ENCODE measurements at regions not wholly inside any gene's neighbourhood (a gene's known extent, or its start where the extent isn't known, plus 50 kb on each side); places are given as distances from the start of the nearest gene placed in this dataset.
"Not testable (repeated sequence)": the region's sequence is repeated elsewhere in the genome, so short reads cannot be mapped to it uniquely, and the experiment has no call there.

- no peaks in the 10 kb centered on the region for H3K4me1 Mint-ChIP-seq (ENCODE audit: low read depth)
- no peaks in the 10 kb centered on the region for H3K36me3 Mint-ChIP-seq
- H3K27ac Mint-ChIP-seq = no peak overlapping the region
- H3K27me3 Mint-ChIP-seq = peaks cover 13% of the 10 kb centered on the region
- no peak overlapping the region for H3K4me3 Mint-ChIP-seq
- H3K9me3 Mint-ChIP-seq (ENCODE audit: low read depth) = peaks cover 4% of the 10 kb centered on the region
Observed at GRCh38 chr5:37921452-37921851, 81.6 kb upstream of the GDNF start.

DNA sequence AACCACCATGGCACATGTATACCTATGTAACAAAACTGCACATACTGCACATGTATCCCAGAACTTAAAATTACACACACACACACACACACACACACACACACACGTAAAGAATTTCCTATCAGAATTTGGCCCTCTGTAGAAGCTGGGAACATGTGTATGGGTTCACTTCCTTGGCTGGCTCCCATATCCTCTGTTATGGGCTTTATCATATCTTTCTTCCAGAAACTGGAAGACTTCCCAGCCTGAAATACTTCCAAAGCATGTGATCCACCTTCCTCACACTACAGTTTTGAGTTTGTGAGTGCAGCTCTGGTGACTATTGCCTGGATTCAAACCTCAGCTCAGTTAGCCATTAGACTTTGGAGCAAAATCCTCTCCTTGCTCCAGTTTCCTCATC is 78.6 kb upstream of the GDNF start:
- H3K27me3 Mint-ChIP-seq = peaks cover 5% of the 10 kb centered on the region
- no peaks in the 10 kb centered on the region for H3K36me3 Mint-ChIP-seq
- H3K4me1 Mint-ChIP-seq (ENCODE audit: low read depth) = no peaks in the 10 kb centered on the region
- peaks cover 4% of the 10 kb centered on the region for H3K9me3 Mint-ChIP-seq (ENCODE audit: low read depth)
- H3K27ac Mint-ChIP-seq = no peak overlapping the region
- no peak overlapping the region for H3K4me3 Mint-ChIP-seq

GRCh38 chr5:37916525-37916924 is 76.7 kb upstream of the GDNF start:
- H3K27me3 Mint-ChIP-seq = no peaks in the 10 kb centered on the region
- no peaks in the 10 kb centered on the region for H3K36me3 Mint-ChIP-seq
- H3K4me3 Mint-ChIP-seq = no peak overlapping the region
- H3K4me1 Mint-ChIP-seq (ENCODE audit: low read depth) = no peaks in the 10 kb centered on the region
- H3K9me3 Mint-ChIP-seq (ENCODE audit: low read depth) = no peaks in the 10 kb centered on the region
- H3K27ac Mint-ChIP-seq = no peak overlapping the region

- Mint-ChIP-seq H3K4me1 (ENCODE audit: low read depth) (no peaks in the 10 kb centered on the region), H3K36me3 (no peaks in the 10 kb centered on the region), H3K27me3 (peaks cover 5% of the 10 kb centered on the region), H3K4me3 (no peak overlapping the region), H3K27ac (no peak overlapping the region), H3K9me3 (ENCODE audit: low read depth) (no peaks in the 10 kb centered on the region)
Observed at GRCh38 chr5:37915097-37915736, 75.4 kb upstream of the GDNF start.

GRCh38 chr5:37909610-37910266 is 69.9 kb upstream of the GDNF start:
- not testable (repeated sequence) for H3K9me3 Mint-ChIP-seq (ENCODE audit: low read depth); H3K36me3 Mint-ChIP-seq; H3K27ac Mint-ChIP-seq; H3K4me1 Mint-ChIP-seq (ENCODE audit: low read depth); H3K4me3 Mint-ChIP-seq
- peaks cover 20% of the 10 kb centered on the region for H3K27me3 Mint-ChIP-seq

DNA sequence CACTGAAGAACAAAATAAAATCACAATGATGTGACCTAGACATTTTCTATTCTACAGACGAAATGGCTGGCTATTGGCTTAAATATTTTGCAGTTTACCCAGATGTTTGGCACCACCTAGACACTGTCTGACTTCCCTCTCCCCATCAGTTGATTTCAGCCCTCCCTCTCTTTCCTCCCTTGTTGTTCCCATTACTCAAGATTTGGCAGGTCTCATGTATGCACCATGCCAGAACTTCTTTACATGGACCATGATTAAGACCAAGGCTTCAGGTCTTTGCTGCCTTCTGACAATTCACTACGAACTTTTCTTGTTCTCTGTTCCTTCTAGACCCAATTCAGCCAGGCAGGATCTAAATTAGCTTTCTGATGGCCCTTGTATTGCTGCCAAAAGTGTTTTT is 66.6 kb upstream of the GDNF start:
- no peaks in the 10 kb centered on the region for H3K4me1 Mint-ChIP-seq (ENCODE audit: low read depth)
- H3K27me3 Mint-ChIP-seq = peaks cover 20% of the 10 kb centered on the region
- no peaks in the 10 kb centered on the region for H3K36me3 Mint-ChIP-seq
- no peaks in the 10 kb centered on the region for H3K9me3 Mint-ChIP-seq (ENCODE audit: low read depth)
- no peak overlapping the region for H3K4me3 Mint-ChIP-seq
- no peak overlapping the region for H3K27ac Mint-ChIP-seq

DNA sequence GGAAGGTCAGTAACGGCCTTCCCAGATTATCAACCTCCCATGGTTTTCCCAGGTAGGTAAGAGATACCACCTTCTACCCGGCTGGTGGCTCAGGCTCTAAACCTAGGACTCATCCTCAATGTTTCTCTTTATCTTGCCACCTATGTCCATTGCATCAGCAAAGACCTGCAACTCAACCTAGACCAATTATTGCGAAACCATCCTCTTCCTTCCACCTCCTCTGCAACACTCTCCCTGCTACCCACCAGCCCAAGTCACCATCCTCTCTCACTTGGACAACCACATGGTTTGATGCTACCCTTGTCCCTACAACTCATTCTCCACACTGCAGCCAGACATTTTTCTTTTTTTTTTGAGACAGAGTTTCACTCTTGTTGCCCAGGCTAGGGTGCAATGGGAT is 65.4 kb upstream of the GDNF start:
- H3K27me3 Mint-ChIP-seq = peaks cover 15% of the 10 kb centered on the region
- H3K4me1 Mint-ChIP-seq (ENCODE audit: low read depth) = no peaks in the 10 kb centered on the region
- no peak overlapping the region for H3K4me3 Mint-ChIP-seq
- H3K27ac Mint-ChIP-seq = no peak overlapping the region
- H3K36me3 Mint-ChIP-seq = no peaks in the 10 kb centered on the region
- H3K9me3 Mint-ChIP-seq (ENCODE audit: low read depth) = no peaks in the 10 kb centered on the region

DNA sequence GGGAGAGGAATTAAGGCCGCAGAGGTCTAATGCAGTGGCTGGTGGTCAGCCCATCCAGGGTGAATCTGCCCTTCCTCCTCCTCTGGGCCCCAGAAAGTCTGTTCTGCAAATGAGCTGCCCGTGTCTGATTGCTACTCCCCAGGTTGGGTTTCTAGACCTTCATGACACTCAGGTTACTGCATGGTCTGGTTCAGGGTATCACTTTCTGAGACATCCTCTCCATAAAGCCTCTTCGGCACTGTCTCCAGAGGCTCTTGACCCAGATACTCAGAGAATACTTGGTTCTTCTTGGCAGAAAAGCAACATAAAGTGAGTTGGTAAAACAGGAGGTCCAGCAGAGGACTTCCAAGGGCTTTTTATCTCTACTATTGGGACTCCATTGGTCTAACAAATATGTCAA is 62.5 kb upstream of the GDNF start:
- Mint-ChIP-seq H3K36me3 (no peaks in the 10 kb centered on the region), H3K9me3 (ENCODE audit: low read depth) (no peaks in the 10 kb centered on the region), H3K27ac (no peak overlapping the region), H3K4me1 (ENCODE audit: low read depth) (no peaks in the 10 kb centered on the region), H3K4me3 (no peak overlapping the region), H3K27me3 (peaks cover 11% of the 10 kb centered on the region)

DNA sequence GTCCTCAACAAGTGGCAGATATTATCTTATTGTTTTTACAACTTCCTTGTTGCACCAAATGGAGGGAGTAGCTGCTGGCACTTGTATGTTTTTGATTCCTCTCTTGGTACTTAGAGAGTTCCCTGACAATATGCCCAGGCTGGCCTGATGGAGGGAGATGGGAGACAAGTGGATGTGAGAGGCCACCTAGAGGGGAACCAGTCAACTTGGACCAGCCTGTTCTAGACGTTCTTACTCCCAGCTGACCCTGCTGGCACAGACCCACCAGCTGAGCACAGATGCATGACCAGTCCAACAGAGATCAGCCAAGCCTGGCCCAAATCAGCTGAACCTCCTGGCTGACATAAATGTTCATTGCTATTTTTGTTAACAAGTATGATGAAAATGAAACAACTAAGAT is 60.9 kb upstream of the GDNF start:
- Mint-ChIP-seq H3K4me3 (no peak overlapping the region), H3K27ac (no peak overlapping the region), H3K27me3 (peaks cover 9% of the 10 kb centered on the region), H3K9me3 (ENCODE audit: low read depth) (no peaks in the 10 kb centered on the region), H3K36me3 (no peaks in the 10 kb centered on the region), H3K4me1 (ENCODE audit: low read depth) (no peaks in the 10 kb centered on the region)

DNA sequence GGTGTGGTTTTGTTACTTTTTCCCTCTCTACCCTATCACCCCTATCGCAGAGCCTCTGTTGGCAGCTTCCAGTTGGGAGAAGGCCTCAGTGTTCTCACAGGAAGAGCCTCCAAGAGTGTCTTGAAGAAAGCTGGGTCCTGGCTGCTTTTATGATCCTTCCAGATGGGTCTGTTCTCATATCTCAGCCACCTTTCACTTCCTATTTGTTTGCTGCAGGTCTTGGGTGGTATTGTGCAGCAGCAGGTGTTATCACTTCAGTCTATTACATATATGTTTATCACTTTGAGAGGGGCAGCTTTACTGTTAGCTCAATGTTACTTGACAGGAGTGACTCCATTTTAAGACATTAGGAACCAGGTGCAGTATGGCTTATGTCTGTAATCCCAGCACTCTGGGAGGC is 59.2 kb upstream of the GDNF start:
- Mint-ChIP-seq H3K4me1 (ENCODE audit: low read depth) (no peaks in the 10 kb centered on the region), H3K4me3 (no peak overlapping the region), H3K27me3 (peaks cover 6% of the 10 kb centered on the region), H3K9me3 (ENCODE audit: low read depth) (no peaks in the 10 kb centered on the region), H3K36me3 (no peaks in the 10 kb centered on the region), H3K27ac (no peak overlapping the region)

- H3K9me3 Mint-ChIP-seq (ENCODE audit: low read depth) = no peaks in the 10 kb centered on the region
- H3K27ac Mint-ChIP-seq = no peak overlapping the region
- no peak overlapping the region for H3K4me3 Mint-ChIP-seq
- no peaks in the 10 kb centered on the region for H3K4me1 Mint-ChIP-seq (ENCODE audit: low read depth)
- H3K36me3 Mint-ChIP-seq = no peaks in the 10 kb centered on the region
- peaks cover 6% of the 10 kb centered on the region for H3K27me3 Mint-ChIP-seq
Observed at GRCh38 chr5:37896159-37896558, 56.3 kb upstream of the GDNF start.

GRCh38 chr5:37893434-37894134 is 53.7 kb upstream of the GDNF start:
- Mint-ChIP-seq H3K9me3 (ENCODE audit: low read depth) (no peaks in the 10 kb centered on the region), H3K27me3 (peaks cover 3% of the 10 kb centered on the region), H3K4me1 (ENCODE audit: low read depth) (no peaks in the 10 kb centered on the region), H3K4me3 (no peak overlapping the region), H3K36me3 (no peaks in the 10 kb centered on the region), H3K27ac (no peak overlapping the region)

GRCh38 chr5:37892586-37892985 is 52.7 kb upstream of the GDNF start:
- Mint-ChIP-seq H3K36me3 (no peaks in the 10 kb centered on the region), H3K4me1 (ENCODE audit: low read depth) (no peaks in the 10 kb centered on the region), H3K9me3 (ENCODE audit: low read depth) (no peaks in the 10 kb centered on the region), H3K27me3 (peaks cover 5% of the 10 kb centered on the region), H3K4me3 (no peak overlapping the region), H3K27ac (no peak overlapping the region)

DNA sequence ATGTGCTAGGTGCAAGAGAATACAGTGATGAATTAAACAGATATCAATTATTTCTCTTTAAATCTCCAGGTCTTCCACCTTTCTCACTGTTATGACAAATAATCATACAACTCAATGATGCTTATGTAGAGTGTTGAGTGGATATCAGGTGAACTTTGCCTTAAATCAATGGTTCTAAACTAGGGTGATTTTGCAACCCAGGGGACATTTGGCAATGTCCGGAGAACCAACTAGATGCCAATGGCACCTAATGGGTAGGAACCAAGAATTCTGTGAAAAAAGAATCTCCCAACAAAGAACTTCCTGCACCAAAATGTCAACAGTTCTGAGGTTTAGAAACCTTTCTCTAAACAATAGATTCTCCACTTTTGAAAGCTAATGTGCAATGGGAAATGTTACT is 52.0 kb upstream of the GDNF start:
- no peaks in the 10 kb centered on the region for H3K36me3 Mint-ChIP-seq
- H3K4me1 Mint-ChIP-seq (ENCODE audit: low read depth) = no peaks in the 10 kb centered on the region
- H3K27ac Mint-ChIP-seq = no peak overlapping the region
- no peak overlapping the region for H3K4me3 Mint-ChIP-seq
- H3K9me3 Mint-ChIP-seq (ENCODE audit: low read depth) = no peaks in the 10 kb centered on the region
- H3K27me3 Mint-ChIP-seq = peaks cover 3% of the 10 kb centered on the region

DNA sequence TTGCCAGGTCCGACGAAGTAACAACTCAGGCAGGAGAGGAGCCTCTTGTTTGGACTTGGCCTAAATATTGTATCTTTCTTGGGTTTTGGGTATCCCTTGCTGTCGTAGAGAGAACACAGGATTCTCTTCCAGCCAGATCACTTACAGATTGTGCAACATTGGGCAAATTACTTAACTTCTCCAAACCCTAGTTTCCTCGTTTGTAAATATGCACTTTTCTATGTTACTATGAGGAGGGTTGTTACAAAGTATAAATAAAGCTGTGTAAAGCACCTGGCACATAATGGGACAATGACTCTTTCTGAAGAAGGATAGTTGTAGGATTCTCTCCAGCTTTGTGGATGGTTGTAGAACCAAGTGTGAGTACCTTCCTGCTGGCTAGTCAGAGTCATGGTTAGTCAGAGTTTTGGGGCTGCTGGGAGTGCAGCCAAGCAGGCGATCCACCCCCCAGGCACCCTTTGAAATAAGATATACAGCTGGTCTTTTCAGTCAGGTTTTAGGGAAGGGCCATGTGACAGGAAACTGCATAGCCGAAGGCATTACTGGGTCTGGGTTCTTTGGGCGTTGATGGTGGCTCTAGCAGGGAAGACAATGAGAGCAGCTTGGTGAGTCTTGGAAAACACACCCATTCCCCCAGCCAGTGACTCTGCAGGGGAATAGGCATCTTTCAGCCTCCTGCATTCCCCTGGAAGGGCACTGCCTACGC is 49.9 kb upstream of the GDNF start:
- Mint-ChIP-seq H3K27ac (no peak overlapping the region), H3K4me1 (ENCODE audit: low read depth) (no peaks in the 10 kb centered on the region), H3K36me3 (no peaks in the 10 kb centered on the region), H3K4me3 (no peak overlapping the region), H3K27me3 (peaks cover 7% of the 10 kb centered on the region), H3K9me3 (ENCODE audit: low read depth) (no peaks in the 10 kb centered on the region)
